GM19395 (cell line): ENCODE measurements at regions not wholly inside any gene's neighbourhood (a gene's known extent, or its start where the extent isn't known, plus 50 kb on each side); places are given as distances from the start of the nearest gene placed in this dataset.

ENCODE experiments used
- ATAC-seq: cut with Tn5 transposase; IDR thresholded peaks from one replicate; pipeline ENCODE4 v1.9.1; 2021; ENCODE audit warnings: mild to moderate bottlenecking, moderate library complexity; ENCODE audit not compliant: unreplicated experiment

- ATAC-seq = no peak
Measured at GRCh38 chr16:87053016-87053982, 263.9 kb downstream of the C16orf95 start.

- ATAC-seq = no peak
Measured at GRCh38 chr16:87054154-87054553, 263.0 kb downstream of the C16orf95 start.

- no peak for ATAC-seq
Measured at GRCh38 chr16:87054856-87055255, 262.3 kb downstream of the C16orf95 start.

GRCh38 chr16:87056083-87056482, 261.1 kb downstream of the C16orf95 start:
- no peak for ATAC-seq

DNA sequence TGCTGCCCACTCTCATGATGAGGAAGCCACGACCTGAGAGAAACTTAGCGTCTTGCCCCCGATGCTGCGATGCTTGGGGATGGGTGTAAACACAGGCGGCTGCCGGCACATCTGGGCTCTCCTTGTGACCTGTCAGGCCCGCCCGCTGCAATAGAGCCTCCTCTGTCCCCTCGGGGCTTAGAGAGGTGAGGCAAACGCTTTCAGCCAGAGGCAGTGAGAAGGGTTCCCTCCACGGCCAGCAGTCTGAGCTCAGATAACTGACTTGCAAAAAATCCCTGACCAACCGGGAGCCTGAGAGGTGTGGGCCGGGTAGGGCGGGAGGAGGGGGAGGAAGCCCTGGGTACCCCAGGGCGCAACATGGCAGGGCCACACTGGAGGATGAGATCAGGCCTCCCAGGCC, 260.6 kb downstream of the C16orf95 start:
- no peak for ATAC-seq

DNA sequence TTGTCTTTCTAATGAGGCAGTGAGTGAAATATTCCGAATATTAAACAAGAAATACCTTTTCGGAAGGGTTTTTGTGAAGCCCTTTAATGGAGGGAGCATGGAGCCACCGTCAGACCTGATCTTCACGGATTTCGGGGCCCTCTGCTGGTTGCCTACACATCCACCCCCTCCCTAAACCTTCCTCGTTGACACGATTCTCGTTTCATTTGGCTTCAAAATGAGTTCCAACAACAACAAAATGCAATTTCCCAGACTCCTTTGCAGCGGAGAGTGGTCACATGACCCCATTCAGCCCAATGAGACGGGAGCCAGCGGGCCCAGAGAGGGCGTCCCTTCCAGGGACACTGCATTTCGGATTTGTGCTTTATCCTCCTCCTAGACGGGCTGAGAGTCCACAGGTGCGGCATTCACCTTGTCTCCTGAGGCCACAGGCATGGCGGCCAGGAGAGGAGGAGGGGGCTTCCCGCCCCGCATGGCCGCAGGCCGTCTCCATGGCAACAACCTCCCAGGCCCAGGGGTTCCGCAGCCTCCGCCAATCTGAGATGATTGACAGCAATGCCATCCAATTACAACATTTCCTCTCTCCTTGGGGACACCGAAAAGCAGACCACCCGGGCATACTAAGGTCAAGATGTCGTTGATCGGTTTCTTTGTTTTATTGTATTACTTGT, 259.8 kb downstream of the C16orf95 start:
- ATAC-seq = no peak

- no peak for ATAC-seq
Measured at GRCh38 chr16:87057951-87058560, 259.1 kb downstream of the C16orf95 start.

GRCh38 chr16:87058728-87059250, 258.4 kb downstream of the C16orf95 start:
- ATAC-seq = no peak

GRCh38 chr16:87060034-87060986, 256.9 kb downstream of the C16orf95 start:
- no peak for ATAC-seq

DNA sequence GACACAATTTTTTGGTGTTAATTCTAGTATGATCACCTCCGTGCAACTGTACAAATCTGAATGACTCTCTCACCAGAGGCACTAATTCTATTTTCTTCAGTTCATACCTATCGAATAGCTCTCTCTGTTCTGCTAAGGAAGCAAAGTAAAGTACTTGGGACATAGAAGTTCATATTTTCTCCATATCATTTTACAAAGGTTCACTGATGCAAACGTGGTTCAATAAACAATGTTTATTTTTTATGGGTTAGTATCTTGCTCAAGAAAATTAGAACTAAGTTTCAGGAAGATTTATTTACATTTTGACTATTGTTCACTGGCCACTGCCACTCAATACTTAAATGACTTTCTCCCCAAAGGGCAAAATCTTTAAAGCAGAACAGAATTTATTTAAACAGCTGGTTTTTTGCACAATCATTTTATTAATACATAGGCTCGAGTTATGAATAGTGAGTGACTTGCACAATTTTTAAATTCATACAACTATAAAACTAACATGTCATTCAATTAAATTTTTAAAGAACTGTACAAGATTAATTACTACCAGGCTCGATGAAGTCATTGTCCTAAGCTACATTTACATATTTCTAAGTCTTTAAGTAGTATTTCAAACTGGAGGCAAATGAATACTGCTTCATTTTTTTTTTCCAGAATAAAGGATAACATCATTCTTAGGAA, 255.8 kb downstream of the C16orf95 start:
- no peak for ATAC-seq

DNA sequence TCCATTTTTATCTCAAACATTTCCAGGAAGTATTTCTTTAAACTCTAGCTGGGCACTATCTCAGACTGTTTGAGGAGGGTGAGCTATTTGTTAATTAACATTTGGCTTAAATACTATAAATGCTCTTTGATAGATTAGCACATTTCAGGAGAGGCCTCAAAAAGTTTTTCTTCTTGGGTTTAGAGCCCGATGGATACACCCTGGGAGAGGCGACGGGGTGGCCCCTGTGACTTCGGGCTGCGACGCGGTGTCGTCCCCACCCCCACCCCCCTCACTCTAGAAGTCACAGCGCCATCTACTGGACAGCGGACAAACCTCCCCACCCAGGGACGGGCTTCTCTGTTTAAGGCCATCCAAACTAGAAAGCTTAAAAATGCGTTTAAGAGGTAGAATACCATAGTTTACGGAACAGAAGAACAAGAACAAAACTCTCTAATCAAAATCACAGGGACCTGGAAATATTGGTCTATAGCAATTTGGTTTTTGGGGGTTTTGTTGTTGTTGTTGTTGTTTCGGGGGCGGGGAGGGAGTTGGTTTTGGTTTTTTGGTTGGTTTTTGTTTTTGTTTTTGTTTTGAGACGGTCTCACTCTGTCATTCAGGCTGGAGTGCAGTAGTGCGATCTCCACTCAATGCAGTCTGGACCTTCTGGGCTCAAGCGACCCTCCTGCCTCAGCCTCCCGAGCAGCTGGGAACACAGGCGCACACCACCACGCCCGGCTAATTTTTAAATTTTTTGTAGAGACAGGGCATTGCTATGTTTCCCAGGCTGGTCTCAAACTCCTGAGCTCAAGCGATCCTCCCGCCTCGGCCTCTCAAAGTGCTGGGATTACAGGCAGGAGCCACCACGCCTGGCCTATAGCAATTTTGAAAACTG, 254.4 kb downstream of the C16orf95 start:
- no peak for ATAC-seq

- ATAC-seq = no peak
Measured at GRCh38 chr16:87063543-87063942, 253.6 kb downstream of the C16orf95 start.

DNA sequence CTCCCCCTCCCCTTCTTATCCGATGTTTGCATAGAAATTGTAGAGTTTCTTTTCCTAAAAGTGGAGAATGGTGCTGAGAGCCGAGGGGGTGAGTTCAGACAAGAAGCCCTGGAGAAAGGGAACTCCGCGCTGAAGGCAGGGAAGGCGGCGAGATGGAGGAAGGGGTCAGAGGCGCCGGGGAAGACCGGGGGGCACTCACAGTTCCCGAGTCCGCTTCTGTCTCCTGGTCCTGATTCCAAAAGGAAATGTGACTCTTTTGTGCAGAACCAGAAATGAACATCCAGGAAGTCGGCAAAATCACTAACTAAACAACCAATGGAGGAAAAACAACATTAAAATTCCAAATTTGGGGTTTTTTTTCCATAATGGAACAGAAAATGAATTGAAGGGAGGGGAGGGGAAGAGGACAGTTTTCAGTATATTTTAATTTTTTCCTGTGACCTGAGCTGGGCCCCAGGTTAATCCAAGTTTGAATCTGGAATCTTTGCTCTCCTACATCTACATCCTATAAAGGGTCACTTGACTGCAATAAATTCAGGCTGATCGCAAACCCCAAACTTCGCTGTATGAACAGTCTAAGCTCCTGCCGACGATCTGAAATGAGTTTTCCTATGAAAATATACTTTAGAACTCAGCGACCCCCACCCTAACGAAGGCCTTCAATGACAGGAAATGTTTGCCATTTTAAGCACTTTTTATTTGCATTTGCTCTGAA, 252.3 kb downstream of the C16orf95 start:
- ATAC-seq = no peak

DNA sequence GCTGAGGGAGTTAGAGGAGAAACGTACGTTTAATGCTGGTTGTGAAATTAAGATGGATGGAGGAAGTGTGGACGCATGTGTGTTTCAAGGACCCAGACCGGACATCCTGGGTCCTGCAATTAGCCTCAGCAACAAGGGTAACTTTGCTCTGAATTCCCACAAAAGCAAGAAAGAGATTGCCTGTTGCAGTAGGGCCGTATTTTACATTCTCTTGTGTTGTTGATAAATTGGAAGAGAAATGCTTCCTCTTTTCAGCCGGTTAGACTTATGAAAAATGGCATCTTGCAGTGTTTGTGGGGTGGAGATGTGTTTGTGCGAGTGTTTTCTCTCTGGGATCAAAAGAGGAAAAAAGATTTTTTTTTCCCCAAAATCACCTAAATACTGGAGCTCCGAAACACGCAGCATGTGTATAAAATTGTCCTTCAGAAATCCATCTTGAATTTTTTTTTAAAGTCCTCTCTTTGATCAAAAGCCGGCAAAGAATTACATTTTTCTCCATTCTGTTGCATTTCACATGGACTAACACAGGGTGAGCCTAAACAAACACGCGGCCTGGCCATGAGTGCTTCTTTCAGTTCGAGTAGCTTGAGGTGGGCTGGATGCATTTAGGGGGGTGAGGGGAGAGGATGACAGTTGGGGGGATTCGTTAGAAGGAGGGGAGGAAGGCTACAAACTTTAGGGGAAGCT, 251.6 kb downstream of the C16orf95 start:
- no peak for ATAC-seq

DNA sequence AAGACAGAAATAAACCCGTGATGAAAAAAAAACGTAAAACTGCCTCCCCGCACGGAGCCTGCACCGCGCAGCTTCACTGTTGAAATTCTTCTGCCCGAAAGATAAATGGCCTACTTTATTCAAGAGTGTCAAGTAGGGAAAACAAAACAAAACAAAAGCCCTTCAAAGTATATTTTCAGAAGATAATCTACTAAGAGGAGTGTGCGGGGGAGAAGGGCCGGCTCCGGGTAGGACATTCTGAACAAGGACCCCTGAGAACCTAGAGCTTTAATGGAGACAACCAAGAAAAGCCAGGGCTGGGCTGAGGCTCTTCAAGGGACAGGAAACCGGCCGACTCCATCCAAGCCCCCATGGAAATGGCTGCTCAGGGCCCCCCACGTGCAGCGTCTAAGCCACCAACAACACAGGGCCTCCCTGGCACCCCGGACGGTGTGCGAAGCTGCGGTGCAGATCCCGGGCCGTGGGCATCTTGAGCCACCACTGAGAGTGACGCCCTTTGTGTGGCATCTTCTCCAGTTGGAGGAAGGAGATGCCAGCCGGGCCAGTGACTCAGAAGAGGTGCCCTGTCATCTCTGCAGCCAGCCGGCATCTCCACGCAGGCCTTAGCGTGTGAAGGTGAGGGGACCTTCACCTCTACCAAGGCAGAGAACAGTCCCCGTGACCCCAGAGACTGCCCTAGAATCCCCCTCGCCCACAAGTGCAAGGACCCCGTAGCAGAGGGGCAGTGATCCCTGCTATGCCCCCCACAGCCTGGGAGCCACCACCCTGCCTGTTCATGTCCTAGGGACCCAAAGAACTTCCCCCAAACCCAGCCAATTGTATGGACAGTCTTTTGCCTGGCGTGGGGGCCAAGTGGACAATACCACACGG, 250.8 kb downstream of the C16orf95 start:
- ATAC-seq = no peak

GRCh38 chr16:87067003-87067556, 250.1 kb downstream of the C16orf95 start:
- ATAC-seq = no peak
